ENCODE measurements at regions not wholly inside any gene's neighbourhood (a gene's known extent, or its start where the extent isn't known, plus 50 kb on each side); places are given as distances from the start of the nearest gene placed in this dataset.

DNA sequence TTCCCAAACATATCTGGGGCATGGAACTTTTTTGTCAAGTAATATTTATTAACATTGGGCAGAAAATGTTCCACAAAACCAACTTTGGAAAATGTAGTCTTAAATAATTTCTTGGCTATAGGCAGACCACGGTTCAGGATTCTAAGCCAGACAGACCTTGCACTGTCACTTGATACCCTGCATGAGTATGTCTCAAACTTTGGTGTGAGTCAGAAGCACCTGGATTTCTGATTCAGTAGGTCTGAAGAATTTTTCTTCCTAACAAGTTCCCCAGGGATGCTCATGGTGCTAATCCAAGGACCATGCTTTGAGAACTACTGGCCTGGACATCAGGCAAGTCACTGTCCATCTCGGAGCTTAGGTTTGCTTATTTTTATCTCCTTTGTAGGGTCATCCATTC, 562.0 kb downstream of the PLPP3 start:
- TF ChIP-seq, protein P1, sequence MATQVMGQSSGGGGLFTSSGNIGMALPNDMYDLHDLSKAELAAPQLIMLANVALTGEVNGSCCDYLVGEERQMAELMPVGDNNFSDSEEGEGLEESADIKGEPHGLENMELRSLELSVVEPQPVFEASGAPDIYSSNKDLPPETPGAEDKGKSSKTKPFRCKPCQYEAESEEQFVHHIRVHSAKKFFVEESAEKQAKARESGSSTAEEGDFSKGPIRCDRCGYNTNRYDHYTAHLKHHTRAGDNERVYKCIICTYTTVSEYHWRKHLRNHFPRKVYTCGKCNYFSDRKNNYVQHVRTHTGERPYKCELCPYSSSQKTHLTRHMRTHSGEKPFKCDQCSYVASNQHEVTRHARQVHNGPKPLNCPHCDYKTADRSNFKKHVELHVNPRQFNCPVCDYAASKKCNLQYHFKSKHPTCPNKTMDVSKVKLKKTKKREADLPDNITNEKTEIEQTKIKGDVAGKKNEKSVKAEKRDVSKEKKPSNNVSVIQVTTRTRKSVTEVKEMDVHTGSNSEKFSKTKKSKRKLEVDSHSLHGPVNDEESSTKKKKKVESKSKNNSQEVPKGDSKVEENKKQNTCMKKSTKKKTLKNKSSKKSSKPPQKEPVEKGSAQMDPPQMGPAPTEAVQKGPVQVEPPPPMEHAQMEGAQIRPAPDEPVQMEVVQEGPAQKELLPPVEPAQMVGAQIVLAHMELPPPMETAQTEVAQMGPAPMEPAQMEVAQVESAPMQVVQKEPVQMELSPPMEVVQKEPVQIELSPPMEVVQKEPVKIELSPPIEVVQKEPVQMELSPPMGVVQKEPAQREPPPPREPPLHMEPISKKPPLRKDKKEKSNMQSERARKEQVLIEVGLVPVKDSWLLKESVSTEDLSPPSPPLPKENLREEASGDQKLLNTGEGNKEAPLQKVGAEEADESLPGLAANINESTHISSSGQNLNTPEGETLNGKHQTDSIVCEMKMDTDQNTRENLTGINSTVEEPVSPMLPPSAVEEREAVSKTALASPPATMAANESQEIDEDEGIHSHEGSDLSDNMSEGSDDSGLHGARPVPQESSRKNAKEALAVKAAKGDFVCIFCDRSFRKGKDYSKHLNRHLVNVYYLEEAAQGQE (IDR thresholded peaks at IDR 0.05; ENCODE audit: low read depth): no peak
- no peak for TF ChIP-seq CEBPB (IDR thresholded peaks at IDR 0.05)
